ENCODE measurements at regions not wholly inside any gene's neighbourhood (a gene's known extent, or its start where the extent isn't known, plus 50 kb on each side); places are given as distances from the start of the nearest gene placed in this dataset.

DNA sequence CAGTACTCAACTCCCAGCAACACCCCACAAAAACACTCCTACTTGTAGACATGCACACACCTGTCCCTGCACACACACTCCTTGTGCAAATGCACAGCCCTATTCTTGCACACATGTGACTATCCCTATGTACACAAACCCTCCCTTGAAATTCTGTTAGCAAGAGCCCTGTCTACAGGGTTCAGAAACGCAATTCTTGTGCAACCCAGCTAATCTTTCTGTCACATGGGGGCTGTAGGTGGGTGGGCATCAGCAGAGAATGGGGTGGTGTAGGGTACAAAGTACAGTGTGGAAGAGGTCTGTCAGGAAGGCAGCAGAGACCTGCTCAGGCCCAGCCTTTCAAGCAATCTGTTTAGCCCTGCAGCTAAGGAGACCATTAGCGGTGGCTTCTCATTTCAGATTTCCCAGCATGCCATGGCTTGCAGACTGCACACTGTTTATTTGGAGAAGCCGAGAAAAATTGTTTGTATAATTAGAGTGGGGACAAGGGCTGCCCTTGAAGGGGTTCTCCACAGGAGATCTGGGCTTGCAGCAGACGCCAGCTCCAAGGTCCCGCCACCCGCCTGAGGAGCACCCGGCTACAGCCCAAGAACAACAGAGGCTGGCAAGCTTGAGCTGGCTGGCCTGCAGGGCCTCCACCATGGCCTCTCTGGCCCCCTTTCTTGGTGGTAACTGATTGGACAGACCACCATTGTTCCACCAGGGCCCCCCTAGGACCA is 144.0 kb upstream of the PJA1 start:
- H3K27ac ChIP-seq (ENCODE audit: low read depth in 1 of 2, low read length in 1 of 2): no peak overlapping the region
- TF ChIP-seq, protein P1, sequence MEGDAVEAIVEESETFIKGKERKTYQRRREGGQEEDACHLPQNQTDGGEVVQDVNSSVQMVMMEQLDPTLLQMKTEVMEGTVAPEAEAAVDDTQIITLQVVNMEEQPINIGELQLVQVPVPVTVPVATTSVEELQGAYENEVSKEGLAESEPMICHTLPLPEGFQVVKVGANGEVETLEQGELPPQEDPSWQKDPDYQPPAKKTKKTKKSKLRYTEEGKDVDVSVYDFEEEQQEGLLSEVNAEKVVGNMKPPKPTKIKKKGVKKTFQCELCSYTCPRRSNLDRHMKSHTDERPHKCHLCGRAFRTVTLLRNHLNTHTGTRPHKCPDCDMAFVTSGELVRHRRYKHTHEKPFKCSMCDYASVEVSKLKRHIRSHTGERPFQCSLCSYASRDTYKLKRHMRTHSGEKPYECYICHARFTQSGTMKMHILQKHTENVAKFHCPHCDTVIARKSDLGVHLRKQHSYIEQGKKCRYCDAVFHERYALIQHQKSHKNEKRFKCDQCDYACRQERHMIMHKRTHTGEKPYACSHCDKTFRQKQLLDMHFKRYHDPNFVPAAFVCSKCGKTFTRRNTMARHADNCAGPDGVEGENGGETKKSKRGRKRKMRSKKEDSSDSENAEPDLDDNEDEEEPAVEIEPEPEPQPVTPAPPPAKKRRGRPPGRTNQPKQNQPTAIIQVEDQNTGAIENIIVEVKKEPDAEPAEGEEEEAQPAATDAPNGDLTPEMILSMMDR (IDR thresholded peaks at IDR 0.05; ENCODE audit: control extremely low read depth, extremely low read depth): no peak
- no peaks in the 10 kb centered on the region for H3K9me3 ChIP-seq (ENCODE audit: control insufficient read depth in 4 of 4, insufficient read depth in 3 of 4, low read length in 3 of 4)
- no peak overlapping the region for H3K9ac ChIP-seq (ENCODE audit: insufficient read depth in 1 of 2, low read length in 2 of 2)
- peaks cover 0 to 29% (median 10%) of the 10 kb centered on the region in 5 donors for H3K4me1 ChIP-seq (ENCODE audit: control insufficient read depth in 5 of 5, insufficient read depth in 5 of 5, low read length in 5 of 5)
- H3K4me3 ChIP-seq: no peak overlapping the region
- WGBS, 2 donors: 66 to 82% methylated on average over 6 to 7 of the region's 7 CpGs
- no peaks in the 10 kb centered on the region for H3K36me3 ChIP-seq (ENCODE audit: control insufficient read depth in 4 of 4, insufficient read depth in 4 of 4, low read length in 4 of 4)
- DNase-seq (no peak), ATAC-seq (ENCODE audit: insufficient read depth, low FRiP score) (no peak)
- H3K27me3 ChIP-seq (ENCODE audit: control insufficient read depth in 3 of 3, insufficient read depth in 3 of 3, low read length in 2 of 3): peaks cover 0 to 4% (median 0%) of the 10 kb centered on the region in 3 donors

DNA sequence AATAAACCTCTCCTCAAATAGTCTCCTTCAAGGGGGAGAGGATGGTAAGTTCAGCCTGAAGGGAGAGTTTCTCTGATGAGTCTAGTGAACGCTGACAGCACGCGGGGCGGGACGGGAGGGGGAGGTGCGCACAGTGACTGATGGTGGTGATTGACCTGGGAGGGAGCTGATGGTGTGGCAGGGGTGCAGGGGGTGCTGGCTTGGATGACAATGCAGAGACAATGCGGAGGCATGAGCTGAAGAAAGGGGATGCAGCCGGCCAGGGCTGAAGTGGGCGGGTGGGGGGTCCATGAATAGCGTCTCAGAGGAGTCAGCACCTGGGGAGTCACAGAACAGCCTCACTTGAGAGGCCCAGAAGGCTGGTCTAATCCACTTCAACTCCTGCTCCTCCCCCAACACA is 142.5 kb upstream of the PJA1 start:
- TF ChIP-seq, protein P1 (IDR thresholded peaks at IDR 0.05; ENCODE audit: control extremely low read depth, extremely low read depth): no peak
- H3K9me3 ChIP-seq (ENCODE audit: control insufficient read depth in 4 of 4, insufficient read depth in 3 of 4, low read length in 3 of 4): no peaks in the 10 kb centered on the region
- peaks cover 0 to 4% (median 0%) of the 10 kb centered on the region in 3 donors for H3K27me3 ChIP-seq (ENCODE audit: control insufficient read depth in 3 of 3, insufficient read depth in 3 of 3, low read length in 2 of 3)
- 73 to 80% methylated on average over 10 of the region's 10 CpGs for WGBS, 2 donors
- no peak overlapping the region for H3K4me3 ChIP-seq
- no peak overlapping the region for H3K27ac ChIP-seq (ENCODE audit: low read depth in 1 of 2, low read length in 1 of 2)
- peaks cover 0 to 18% (median 2%) of the 10 kb centered on the region in 5 donors for H3K4me1 ChIP-seq (ENCODE audit: control insufficient read depth in 5 of 5, insufficient read depth in 5 of 5, low read length in 5 of 5)
- no peak overlapping the region for H3K9ac ChIP-seq (ENCODE audit: insufficient read depth in 1 of 2, low read length in 2 of 2)
- DNase-seq (peak in 1 of 3 donors; percentile 2), ATAC-seq (ENCODE audit: insufficient read depth, low FRiP score) (no peak)
- H3K36me3 ChIP-seq (ENCODE audit: control insufficient read depth in 4 of 4, insufficient read depth in 4 of 4, low read length in 4 of 4): no peaks in the 10 kb centered on the region

DNA sequence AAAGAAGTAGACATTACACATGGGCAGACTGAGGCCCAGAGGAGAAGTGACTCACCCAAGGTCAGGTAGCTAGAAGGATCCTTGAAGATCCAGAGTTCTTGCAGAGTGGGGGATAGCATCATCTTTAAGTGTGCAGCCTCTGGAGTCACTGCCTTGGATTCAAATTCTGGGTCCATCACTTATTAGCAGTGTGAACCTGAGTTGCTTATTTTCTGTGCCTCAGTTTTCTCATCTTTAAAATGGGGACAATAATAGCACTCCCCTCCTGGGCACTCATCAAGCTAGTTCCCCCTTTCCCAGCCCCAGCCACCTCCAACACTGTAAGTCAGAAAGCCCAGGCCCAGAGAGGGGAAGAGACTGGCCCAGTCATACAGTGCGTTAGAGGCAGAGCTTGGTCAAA is 141.8 kb upstream of the PJA1 start:
- Histone ChIP-seq H3K4me1 (ENCODE audit: control insufficient read depth in 5 of 5, insufficient read depth in 5 of 5, low read length in 5 of 5) (peaks cover 0 to 11% (median 0%) of the 10 kb centered on the region in 5 donors), H3K9ac (ENCODE audit: insufficient read depth in 1 of 2, low read length in 2 of 2) (no peak overlapping the region), H3K27me3 (ENCODE audit: control insufficient read depth in 3 of 3, insufficient read depth in 3 of 3, low read length in 2 of 3) (peaks cover 0 to 4% (median under 1%) of the 10 kb centered on the region in 3 donors), H3K4me3 (no peak overlapping the region), H3K36me3 (ENCODE audit: control insufficient read depth in 4 of 4, insufficient read depth in 4 of 4, low read length in 4 of 4) (no peaks in the 10 kb centered on the region), H3K9me3 (ENCODE audit: control insufficient read depth in 4 of 4, insufficient read depth in 3 of 4, low read length in 3 of 4) (no peaks in the 10 kb centered on the region), H3K27ac (ENCODE audit: low read depth in 1 of 2, low read length in 1 of 2) (no peak overlapping the region)
- DNase-seq: peak in 1 of 3 donors; percentile 9
- TF ChIP-seq, protein P1 (IDR thresholded peaks at IDR 0.05; ENCODE audit: control extremely low read depth, extremely low read depth): no peak
- no peak for ATAC-seq (ENCODE audit: insufficient read depth, low FRiP score)
- 58% methylated on average over 1 of the region's 1 CpG; no CpG with 5 or more reads in 1 of the 2 donors for WGBS, 2 donors

Measured in lung (tissue), 11 donors.